Keratinocyte (primary cell): ENCODE measurements at regions not wholly inside any gene's neighbourhood (a gene's known extent, or its start where the extent isn't known, plus 50 kb on each side); places are given as distances from the start of the nearest gene placed in this dataset.

ENCODE experiments used
- DNase-seq: peaks from one replicate; pipeline ENCODE4 v3.0.0-alpha.2; 2011; ENCODE audit warnings: low read depth, missing footprints, low spot score
- FAIRE-seq: peaks from 2 replicates; lab custom pipeline; 2011; peaks lifted over from hg19 to GRCh38; lab: Jason Lieb, UNC
- H2AFZ ChIP-seq: 2 replicates; pipeline ENCODE4 v1.6.0; 2012; ENCODE audit warnings: low read length, control low read depth, inconsistent platforms; ENCODE audit not compliant: control insufficient read depth
- H3K27ac ChIP-seq: 2 replicates; pipeline ENCODE4 v1.5.1; 2011; ENCODE audit warnings: low read length; ENCODE audit not compliant: control insufficient read depth, insufficient read depth
- H3K27me3 ChIP-seq: 3 replicates; pipeline ENCODE4 v1.6.0; 2011; ENCODE audit warnings: low read length; ENCODE audit not compliant: control insufficient read depth, insufficient read depth; ENCODE audit errors: extremely low read depth
- H3K36me3 ChIP-seq, 2 experiments: 2 replicates in 1 of 2; 3 replicates in 1 of 2; pipeline ENCODE4 v1.5.1; 2011; ENCODE audit warnings: low read length in 2 of 2, mild to moderate bottlenecking in 1 of 2; ENCODE audit not compliant: control insufficient read depth in 2 of 2, insufficient read depth in 2 of 2; ENCODE audit errors: extremely low read depth in 1 of 2
- H3K4me1 ChIP-seq: 3 replicates; pipeline ENCODE4 v1.5.1; 2011; ENCODE audit warnings: low read length; ENCODE audit not compliant: control insufficient read depth, insufficient read depth; ENCODE audit errors: extremely low read depth
- H3K4me2 ChIP-seq: 3 replicates; pipeline ENCODE4 v1.6.0; 2011; ENCODE audit warnings: low read depth, low read length; ENCODE audit not compliant: control insufficient read depth, insufficient read depth; ENCODE audit errors: extremely low read depth
- H3K4me3 ChIP-seq, 3 experiments: fragments of 200-600 bp in 1 of 3; sonication (generic) in 1 of 3; 2 replicates in 2 of 3; 3 replicates in 1 of 3; pipeline ENCODE4 v1.5.1; 2011 to 2016; ENCODE audit warnings: low read length in 3 of 3, mild to moderate bottlenecking in 3 of 3, control low read depth in 2 of 3, inconsistent platforms in 1 of 3, low read depth in 1 of 3, mixed read lengths in 1 of 3, mixed run types in 1 of 3, moderate library complexity in 1 of 3; ENCODE audit not compliant: control insufficient read depth in 2 of 3, insufficient read depth in 2 of 3; ENCODE audit errors: extremely low read depth in 1 of 3
- H3K79me2 ChIP-seq: 2 replicates; pipeline ENCODE4 v1.6.0; 2012; ENCODE audit warnings: low read length; ENCODE audit not compliant: control insufficient read depth, insufficient read depth
- H3K9ac ChIP-seq: 3 replicates; pipeline ENCODE4 v1.6.0; 2011; ENCODE audit warnings: low read length; ENCODE audit not compliant: control insufficient read depth, insufficient read depth; ENCODE audit errors: extremely low read depth
- H3K9me1 ChIP-seq: 3 replicates; pipeline ENCODE4 v1.6.0; 2011; ENCODE audit warnings: low read length; ENCODE audit not compliant: control insufficient read depth, insufficient read depth; ENCODE audit errors: extremely low read depth
- H3K9me3 ChIP-seq: 2 replicates; pipeline ENCODE4 v1.5.1; 2012; ENCODE audit warnings: low read depth, low read length; ENCODE audit not compliant: control insufficient read depth
- H4K20me1 ChIP-seq: 3 replicates; pipeline ENCODE4 v1.6.0; 2011; ENCODE audit warnings: low read length; ENCODE audit not compliant: control insufficient read depth, insufficient read depth; ENCODE audit errors: extremely low read depth
- EZH2 ChIP-seq: IDR thresholded peaks from one replicate; pipeline ENCODE4 v1.6.1; 2012; ENCODE audit warnings: inconsistent platforms, mild to moderate bottlenecking, low read length, moderate library complexity
- dilution Hi-C: fragments of 300-500 bp; cut with MboI; formaldehyde crosslinking; loops from one replicate; pipeline ENCODE4 v1.7.0; 2020; ENCODE audit warnings: low sequenced_read_pairs; ENCODE audit not compliant: extremely low pct_ligation_motif_present
- TF ChIP-seq, protein P1 (sequence below), 3 experiments: IDR thresholded peaks in 1 of 3; conservative IDR thresholded peaks in 1 of 3; optimal IDR thresholded peaks in 1 of 3; 2 replicates in 2 of 3; 3 replicates in 1 of 3; pipeline versions ENCODE3 to v1.5.1; 2011; ENCODE audit warnings: low read length in 3 of 3, mild to moderate bottlenecking in 3 of 3, moderate library complexity in 2 of 3, control low read depth in 1 of 3, inconsistent platforms in 1 of 3; ENCODE audit not compliant: insufficient read depth in 2 of 3; ENCODE audit errors: extremely low read depth in 1 of 3

- Histone ChIP-seq H2AFZ (no peak overlapping the region), H3K4me1 (no peaks in the 10 kb centered on the region), H3K9me3 (no peaks in the 10 kb centered on the region), H3K36me3 (no peaks in the 10 kb centered on the region), H3K4me2 (no peak overlapping the region), H3K27ac (no peak overlapping the region), H3K27me3 (no peaks in the 10 kb centered on the region), H3K79me2 (no peaks in the 10 kb centered on the region), H3K9ac (no peak overlapping the region), H3K4me3 (no peak overlapping the region), H4K20me1 (no peaks in the 10 kb centered on the region), H3K9me1 (no peaks in the 10 kb centered on the region)
- DNase-seq (no peak), FAIRE-seq (no peak)
- dilution Hi-C loops: no loop called here
- no peak for TF ChIP-seq EZH2
- TF ChIP-seq, protein P1, sequence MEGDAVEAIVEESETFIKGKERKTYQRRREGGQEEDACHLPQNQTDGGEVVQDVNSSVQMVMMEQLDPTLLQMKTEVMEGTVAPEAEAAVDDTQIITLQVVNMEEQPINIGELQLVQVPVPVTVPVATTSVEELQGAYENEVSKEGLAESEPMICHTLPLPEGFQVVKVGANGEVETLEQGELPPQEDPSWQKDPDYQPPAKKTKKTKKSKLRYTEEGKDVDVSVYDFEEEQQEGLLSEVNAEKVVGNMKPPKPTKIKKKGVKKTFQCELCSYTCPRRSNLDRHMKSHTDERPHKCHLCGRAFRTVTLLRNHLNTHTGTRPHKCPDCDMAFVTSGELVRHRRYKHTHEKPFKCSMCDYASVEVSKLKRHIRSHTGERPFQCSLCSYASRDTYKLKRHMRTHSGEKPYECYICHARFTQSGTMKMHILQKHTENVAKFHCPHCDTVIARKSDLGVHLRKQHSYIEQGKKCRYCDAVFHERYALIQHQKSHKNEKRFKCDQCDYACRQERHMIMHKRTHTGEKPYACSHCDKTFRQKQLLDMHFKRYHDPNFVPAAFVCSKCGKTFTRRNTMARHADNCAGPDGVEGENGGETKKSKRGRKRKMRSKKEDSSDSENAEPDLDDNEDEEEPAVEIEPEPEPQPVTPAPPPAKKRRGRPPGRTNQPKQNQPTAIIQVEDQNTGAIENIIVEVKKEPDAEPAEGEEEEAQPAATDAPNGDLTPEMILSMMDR (optimal IDR thresholded peaks at IDR 0.05 in 1 of 3, IDR thresholded peaks at IDR 0.05 in 1 of 3, conservative IDR thresholded peaks at IDR 0.05 in 1 of 3; ENCODE audit: extremely low read depth in 1 of 3, insufficient read depth in 2 of 3, low read length in 3 of 3): no peak
These were observed 172.8 kb upstream of the ZFP64 start for GRCh38 chr20:52364405-52364804.

GRCh38 chr20:52361650-52362049 lies 170.1 kb upstream of the ZFP64 start:
- no peak overlapping the region for H3K9ac ChIP-seq
- TF ChIP-seq, protein P1 (optimal IDR thresholded peaks at IDR 0.05 in 1 of 3, IDR thresholded peaks at IDR 0.05 in 1 of 3, conservative IDR thresholded peaks at IDR 0.05 in 1 of 3; ENCODE audit: extremely low read depth in 1 of 3, insufficient read depth in 2 of 3, low read length in 3 of 3): no peak
- no peak for TF ChIP-seq EZH2
- no peak for DNase-seq
- no peaks in the 10 kb centered on the region for H3K9me1 ChIP-seq
- H3K9me3 ChIP-seq: no peaks in the 10 kb centered on the region
- H3K27ac ChIP-seq: no peak overlapping the region
- no peak overlapping the region for H2AFZ ChIP-seq
- no peak overlapping the region for H3K4me2 ChIP-seq
- no peaks in the 10 kb centered on the region for H4K20me1 ChIP-seq
- no peaks in the 10 kb centered on the region for H3K4me1 ChIP-seq
- no peaks in the 10 kb centered on the region for H3K79me2 ChIP-seq
- no peak overlapping the region for H3K4me3 ChIP-seq
- FAIRE-seq: no peak
- no peaks in the 10 kb centered on the region for H3K27me3 ChIP-seq
- no peaks in the 10 kb centered on the region for H3K36me3 ChIP-seq
- dilution Hi-C loops: no loop called here
